ENCODE measurements at regions not wholly inside any gene's neighbourhood (a gene's known extent, or its start where the extent isn't known, plus 50 kb on each side); places are given as distances from the start of the nearest gene placed in this dataset.

- no peak overlapping the region for H3K27ac ChIP-seq (ENCODE audit: low read depth in 2 of 2, low read length in 1 of 2)
- POLR2A ChIA-PET = no interaction called here
- no peaks in the 10 kb centered on the region for H3F3A ChIP-seq (replicated peaks; ENCODE audit: insufficient read depth)
- no peaks in the 10 kb centered on the region for H3K36me3 ChIP-seq (replicated peaks in 1 of 2; ENCODE audit: control insufficient read depth in 1 of 2, insufficient read depth in 2 of 2, low read length in 1 of 2)
- TF ChIP-seq SMC3 (IDR thresholded peaks at IDR 0.05; ENCODE audit: low read depth, low read length) (no peak), EZH2phosphoT487 (IDR thresholded peaks at IDR 0.05; ENCODE audit: borderline replicate concordance, low read depth) (no peak), GATA2 (CRISPR knock-in tag; IDR thresholded peaks at IDR 0.05) (no peak), FOXJ3 (CRISPR knock-in tag; IDR thresholded peaks at IDR 0.05) (no peak), TAF1 (IDR thresholded peaks at IDR 0.05; ENCODE audit: borderline replicate concordance, low read depth, low read length) (no peak), MXI1 (IDR thresholded peaks at IDR 0.05; ENCODE audit: low read depth, low read length) (no peak), TEAD4 (IDR thresholded peaks at IDR 0.05; ENCODE audit: borderline replicate concordance, insufficient read depth) (no peak), GABPA (IDR thresholded peaks at IDR 0.05; ENCODE audit: low read depth) (no peak), ZBTB33 (IDR thresholded peaks at IDR 0.05; ENCODE audit: borderline replicate concordance, low read depth) (no peak), YY1 (IDR thresholded peaks at IDR 0.05; ENCODE audit: low read depth) (no peak)
- TF ChIP-seq, protein P1, sequence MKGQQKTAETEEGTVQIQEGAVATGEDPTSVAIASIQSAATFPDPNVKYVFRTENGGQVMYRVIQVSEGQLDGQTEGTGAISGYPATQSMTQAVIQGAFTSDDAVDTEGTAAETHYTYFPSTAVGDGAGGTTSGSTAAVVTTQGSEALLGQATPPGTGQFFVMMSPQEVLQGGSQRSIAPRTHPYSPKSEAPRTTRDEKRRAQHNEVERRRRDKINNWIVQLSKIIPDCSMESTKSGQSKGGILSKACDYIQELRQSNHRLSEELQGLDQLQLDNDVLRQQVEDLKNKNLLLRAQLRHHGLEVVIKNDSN (IDR thresholded peaks at IDR 0.05; ENCODE audit: borderline replicate concordance, low read depth) = no peak
- no peak overlapping the region for H3K4me3 ChIP-seq (ENCODE audit: low read depth in 2 of 2, low read length in 1 of 2)
- no peak for DNase-seq
- 30% methylated on average over 3 of the region's 3 CpGs for WGBS (ENCODE audit: low lambda C conversion rate)
- H3K4me2 ChIP-seq = no peak overlapping the region
- no peaks in the 10 kb centered on the region for H3K79me2 ChIP-seq (ENCODE audit: insufficient read depth)
- H3K4me1 ChIP-seq (ENCODE audit: control insufficient read depth in 1 of 2, insufficient read depth in 2 of 2, low read depth in 1 of 2, low read length in 1 of 2) = no peaks in the 10 kb centered on the region; a peak in 1 of 4 replicates
- no peak overlapping the region for H3K9ac ChIP-seq
- no peak overlapping the region for H2AFZ ChIP-seq (ENCODE audit: low read depth)
- CTCF ChIA-PET = interaction anchor here (0.9 to 1.0 kb wide), 2 partner anchors 11 to 465 kb away, joined by 3 read pairs; no protein-coding TSS in a partner anchor
- no peaks in the 10 kb centered on the region for H3K27me3 ChIP-seq (ENCODE audit: insufficient read depth)
- peaks cover 4% of the 10 kb centered on the region; the same call in 1 of the 2 replicates for H3K9me2 ChIP-seq
- H3K9me3 ChIP-seq = no peaks in the 10 kb centered on the region
- no peaks in the 10 kb centered on the region for H4K20me1 ChIP-seq (ENCODE audit: insufficient read depth)
Observed at GRCh38 chr2:6171294-6171693, 479.1 kb downstream of the SOX11 start.

GRCh38 chr2:6177811-6178210 lies 485.6 kb downstream of the SOX11 start:
- no peak for DNase-seq
- no peak overlapping the region for H2AFZ ChIP-seq (ENCODE audit: low read depth)
- H3K9ac ChIP-seq = no peak overlapping the region
- no peak overlapping the region for H3K4me2 ChIP-seq
- 32% methylated on average over 2 of the region's 2 CpGs for WGBS (ENCODE audit: low lambda C conversion rate)
- H3K4me1 ChIP-seq (ENCODE audit: control insufficient read depth in 1 of 2, insufficient read depth in 2 of 2, low read depth in 1 of 2, low read length in 1 of 2) = peaks cover 6 to 7% of the 10 kb centered on the region in 2 experiments; a peak in 3 of 4 replicates
- POLR2A ChIA-PET = no interaction called here
- no peaks in the 10 kb centered on the region for H4K20me1 ChIP-seq (ENCODE audit: insufficient read depth)
- H3K36me3 ChIP-seq (replicated peaks in 1 of 2; ENCODE audit: control insufficient read depth in 1 of 2, insufficient read depth in 2 of 2, low read length in 1 of 2) = no peaks in the 10 kb centered on the region
- peaks cover 7% of the 10 kb centered on the region for H3F3A ChIP-seq (replicated peaks; ENCODE audit: insufficient read depth)
- H3K27ac ChIP-seq (ENCODE audit: low read depth in 2 of 2, low read length in 1 of 2) = no peak overlapping the region
- H3K9me2 ChIP-seq = peaks cover 3% of the 10 kb centered on the region; the same call in 1 of the 2 replicates
- no peaks in the 10 kb centered on the region for H3K9me3 ChIP-seq
- H3K4me3 ChIP-seq (ENCODE audit: low read depth in 2 of 2, low read length in 1 of 2) = no peak overlapping the region
- H3K27me3 ChIP-seq (ENCODE audit: insufficient read depth) = no peaks in the 10 kb centered on the region
- H3K79me2 ChIP-seq (ENCODE audit: insufficient read depth) = no peaks in the 10 kb centered on the region
- CTCF ChIA-PET = no interaction called here
- no peak for TF ChIP-seq TEAD4 (IDR thresholded peaks at IDR 0.05; ENCODE audit: borderline replicate concordance, insufficient read depth)
- TF ChIP-seq, protein P2, sequence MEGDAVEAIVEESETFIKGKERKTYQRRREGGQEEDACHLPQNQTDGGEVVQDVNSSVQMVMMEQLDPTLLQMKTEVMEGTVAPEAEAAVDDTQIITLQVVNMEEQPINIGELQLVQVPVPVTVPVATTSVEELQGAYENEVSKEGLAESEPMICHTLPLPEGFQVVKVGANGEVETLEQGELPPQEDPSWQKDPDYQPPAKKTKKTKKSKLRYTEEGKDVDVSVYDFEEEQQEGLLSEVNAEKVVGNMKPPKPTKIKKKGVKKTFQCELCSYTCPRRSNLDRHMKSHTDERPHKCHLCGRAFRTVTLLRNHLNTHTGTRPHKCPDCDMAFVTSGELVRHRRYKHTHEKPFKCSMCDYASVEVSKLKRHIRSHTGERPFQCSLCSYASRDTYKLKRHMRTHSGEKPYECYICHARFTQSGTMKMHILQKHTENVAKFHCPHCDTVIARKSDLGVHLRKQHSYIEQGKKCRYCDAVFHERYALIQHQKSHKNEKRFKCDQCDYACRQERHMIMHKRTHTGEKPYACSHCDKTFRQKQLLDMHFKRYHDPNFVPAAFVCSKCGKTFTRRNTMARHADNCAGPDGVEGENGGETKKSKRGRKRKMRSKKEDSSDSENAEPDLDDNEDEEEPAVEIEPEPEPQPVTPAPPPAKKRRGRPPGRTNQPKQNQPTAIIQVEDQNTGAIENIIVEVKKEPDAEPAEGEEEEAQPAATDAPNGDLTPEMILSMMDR (IDR thresholded peaks at IDR 0.05) = no peak
- no peak for TF ChIP-seq MEF2A (IDR thresholded peaks at IDR 0.05; ENCODE audit: borderline replicate concordance, low read depth)
- TF ChIP-seq CHD2 (IDR thresholded peaks at IDR 0.05; ENCODE audit: low read length, partially characterized antibody) = no peak
- TF ChIP-seq USF2 (IDR thresholded peaks at IDR 0.05; ENCODE audit: borderline replicate concordance, low read depth, low read length) = no peak
- no peak for TF ChIP-seq EZH2phosphoT487 (IDR thresholded peaks at IDR 0.05; ENCODE audit: borderline replicate concordance, low read depth)
- no peak for TF ChIP-seq SIN3A (IDR thresholded peaks at IDR 0.05; ENCODE audit: borderline replicate concordance, low read depth, low read length)
- TF ChIP-seq RCOR1 (IDR thresholded peaks at IDR 0.05; ENCODE audit: low read length) = no peak
- no peak for TF ChIP-seq RFX5 (IDR thresholded peaks at IDR 0.05; ENCODE audit: low read length)
- no peak for TF ChIP-seq FOXJ3 (CRISPR knock-in tag; IDR thresholded peaks at IDR 0.05)
- TF ChIP-seq, protein P1 (IDR thresholded peaks at IDR 0.05; ENCODE audit: borderline replicate concordance, low read depth) = no peak
- TF ChIP-seq GATA2 (CRISPR knock-in tag; IDR thresholded peaks at IDR 0.05) = no peak
- no peak for TF ChIP-seq SMC3 (IDR thresholded peaks at IDR 0.05; ENCODE audit: low read depth, low read length)
- TF ChIP-seq MXI1 (IDR thresholded peaks at IDR 0.05; ENCODE audit: low read depth, low read length) = no peak
- TF ChIP-seq RAD21 (IDR thresholded peaks at IDR 0.05; ENCODE audit: low read length) = no peak
- TF ChIP-seq TCF12 (IDR thresholded peaks at IDR 0.05) = no peak
- no peak for TF ChIP-seq GABPA (IDR thresholded peaks at IDR 0.05; ENCODE audit: low read depth)
- no peak for TF ChIP-seq TAF1 (IDR thresholded peaks at IDR 0.05; ENCODE audit: borderline replicate concordance, low read depth, low read length)

Measured in SK-N-SH (cell line).